Fibroblast of lung (primary cell): ENCODE measurements at regions not wholly inside any gene's neighbourhood (a gene's known extent, or its start where the extent isn't known, plus 50 kb on each side); places are given as distances from the start of the nearest gene placed in this dataset.

ENCODE experiments used
- DNase-seq, 2 donors: peaks; one replicate each; pipeline versions ENCODE4 v3.0.0 to v3.0.0-alpha.2; 2010; ENCODE audit warnings: low read depth in 2 of 2
- H2AFZ ChIP-seq: 2 replicates; pipeline ENCODE4 v1.5.1; 2012; ENCODE audit warnings: low read length, control low read depth, inconsistent platforms
- H3K27ac ChIP-seq: 2 replicates; pipeline ENCODE4 v1.5.1; 2011; ENCODE audit warnings: low read length, control low read depth; ENCODE audit not compliant: insufficient read depth
- H3K27me3 ChIP-seq: 2 replicates; pipeline ENCODE4 v1.5.1; 2011; ENCODE audit warnings: mild to moderate bottlenecking, low read length; ENCODE audit not compliant: control insufficient read depth, insufficient read depth
- H3K36me3 ChIP-seq: 2 replicates; pipeline ENCODE4 v1.5.1; 2011; ENCODE audit warnings: low read length; ENCODE audit not compliant: control insufficient read depth, insufficient read depth
- H3K4me1 ChIP-seq: 2 replicates; pipeline ENCODE4 v1.5.1; 2011; ENCODE audit warnings: low read length; ENCODE audit not compliant: control insufficient read depth, insufficient read depth; ENCODE audit errors: extremely low read depth
- H3K4me2 ChIP-seq: 2 replicates; pipeline ENCODE4 v1.5.1; 2011; ENCODE audit warnings: low read length, control low read depth; ENCODE audit not compliant: insufficient read depth; ENCODE audit errors: extremely low read depth
- H3K4me3 ChIP-seq, 4 experiments: fragments of 200-600 bp in 1 of 4; sonication (generic) in 1 of 4; replicated peaks in 1 of 4; 2 replicates each; pipeline ENCODE4 v1.5.1; 2011 to 2016; ENCODE audit warnings: low read length in 4 of 4, low read depth in 3 of 4, mild to moderate bottlenecking in 3 of 4, control low read depth in 2 of 4, inconsistent platforms in 1 of 4, mixed read lengths in 1 of 4; ENCODE audit not compliant: insufficient read depth in 1 of 4; ENCODE audit errors: control extremely low read depth in 1 of 4
- H3K79me2 ChIP-seq: 2 replicates; pipeline ENCODE4 v1.5.1; 2012; ENCODE audit warnings: mild to moderate bottlenecking, low read length, inconsistent platforms; ENCODE audit not compliant: control insufficient read depth, insufficient read depth
- H3K9ac ChIP-seq: 2 replicates; pipeline ENCODE4 v1.5.1; 2011; ENCODE audit warnings: mild to moderate bottlenecking, low read length, control low read depth; ENCODE audit not compliant: insufficient read depth
- H3K9me3 ChIP-seq: 2 replicates; pipeline ENCODE4 v1.5.1; 2012; ENCODE audit warnings: low read depth, low read length; ENCODE audit not compliant: control insufficient read depth, insufficient read depth
- H4K20me1 ChIP-seq: 2 replicates; pipeline ENCODE4 v1.5.1; 2011; ENCODE audit warnings: low read length; ENCODE audit not compliant: control insufficient read depth, insufficient read depth; ENCODE audit errors: extremely low read depth
- EZH2 ChIP-seq: IDR thresholded peaks from 2 replicates; pipeline ENCODE4 v1.5.1; 2012; ENCODE audit warnings: low read length, control low read depth, mild to moderate bottlenecking; ENCODE audit errors: missing control alignments
- TF ChIP-seq, protein P1 (sequence below), 2 donors: IDR thresholded peaks in 1 of 2; conservative IDR thresholded peaks in 1 of 2; 1 replicate in 1 of 2; 2 replicates in 1 of 2; pipeline ENCODE4 v1.5.1; 2011 to 2012; ENCODE audit warnings: low read length in 2 of 2, control low read depth in 1 of 2, inconsistent platforms in 1 of 2, low read depth in 1 of 2, mild to moderate bottlenecking in 1 of 2

DNA sequence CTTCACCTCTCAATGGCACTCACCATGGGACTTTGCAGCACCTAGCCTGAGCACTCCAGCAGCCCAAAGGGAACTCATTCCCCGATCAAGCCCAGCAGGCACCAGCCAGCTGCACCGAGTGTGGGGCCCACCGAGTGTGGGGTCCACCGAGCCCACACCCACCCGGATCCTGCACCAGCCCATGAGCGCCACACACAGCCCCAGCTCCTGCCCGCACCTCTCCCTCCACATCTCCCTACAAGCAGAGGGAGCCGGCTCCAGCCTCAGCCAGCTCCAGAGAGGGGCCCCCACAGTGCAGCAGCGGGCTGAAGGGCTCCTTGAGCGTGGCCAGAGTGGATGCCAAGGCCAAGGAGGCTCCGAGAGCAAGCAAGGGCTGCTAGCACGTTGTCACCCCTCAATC lies 1182.4 kb downstream of the HACE1 start:
- no peaks in the 10 kb centered on the region for H3K79me2 ChIP-seq
- H3K27me3 ChIP-seq, result no peaks in the 10 kb centered on the region
- no peak overlapping the region for H3K4me3 ChIP-seq
- TF ChIP-seq EZH2, result no peak
- TF ChIP-seq, protein P1, sequence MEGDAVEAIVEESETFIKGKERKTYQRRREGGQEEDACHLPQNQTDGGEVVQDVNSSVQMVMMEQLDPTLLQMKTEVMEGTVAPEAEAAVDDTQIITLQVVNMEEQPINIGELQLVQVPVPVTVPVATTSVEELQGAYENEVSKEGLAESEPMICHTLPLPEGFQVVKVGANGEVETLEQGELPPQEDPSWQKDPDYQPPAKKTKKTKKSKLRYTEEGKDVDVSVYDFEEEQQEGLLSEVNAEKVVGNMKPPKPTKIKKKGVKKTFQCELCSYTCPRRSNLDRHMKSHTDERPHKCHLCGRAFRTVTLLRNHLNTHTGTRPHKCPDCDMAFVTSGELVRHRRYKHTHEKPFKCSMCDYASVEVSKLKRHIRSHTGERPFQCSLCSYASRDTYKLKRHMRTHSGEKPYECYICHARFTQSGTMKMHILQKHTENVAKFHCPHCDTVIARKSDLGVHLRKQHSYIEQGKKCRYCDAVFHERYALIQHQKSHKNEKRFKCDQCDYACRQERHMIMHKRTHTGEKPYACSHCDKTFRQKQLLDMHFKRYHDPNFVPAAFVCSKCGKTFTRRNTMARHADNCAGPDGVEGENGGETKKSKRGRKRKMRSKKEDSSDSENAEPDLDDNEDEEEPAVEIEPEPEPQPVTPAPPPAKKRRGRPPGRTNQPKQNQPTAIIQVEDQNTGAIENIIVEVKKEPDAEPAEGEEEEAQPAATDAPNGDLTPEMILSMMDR (conservative IDR thresholded peaks at IDR 0.05 in 1 of 2, IDR thresholded peaks at IDR 0.05 in 1 of 2; ENCODE audit: low read depth in 1 of 2, low read length in 2 of 2), result no peak
- H3K4me1 ChIP-seq, result no peaks in the 10 kb centered on the region
- H3K9ac ChIP-seq, result no peak overlapping the region
- H3K27ac ChIP-seq, result no peak overlapping the region
- H3K36me3 ChIP-seq, result no peaks in the 10 kb centered on the region
- H3K9me3 ChIP-seq, result no peaks in the 10 kb centered on the region
- H2AFZ ChIP-seq, result no peak overlapping the region
- DNase-seq, result no peak
- no peak overlapping the region for H3K4me2 ChIP-seq
- H4K20me1 ChIP-seq, result no peaks in the 10 kb centered on the region

- no peak overlapping the region for H3K4me2 ChIP-seq
- no peak overlapping the region for H3K9ac ChIP-seq
- no peaks in the 10 kb centered on the region for H3K9me3 ChIP-seq
- no peak overlapping the region for H3K4me3 ChIP-seq
- DNase-seq, result no peak
- H3K27me3 ChIP-seq, result no peaks in the 10 kb centered on the region
- H4K20me1 ChIP-seq, result no peaks in the 10 kb centered on the region
- no peaks in the 10 kb centered on the region for H3K36me3 ChIP-seq
- H3K4me1 ChIP-seq, result no peaks in the 10 kb centered on the region
- TF ChIP-seq EZH2, result no peak
- TF ChIP-seq, protein P1 (conservative IDR thresholded peaks at IDR 0.05 in 1 of 2, IDR thresholded peaks at IDR 0.05 in 1 of 2; ENCODE audit: low read depth in 1 of 2, low read length in 2 of 2), result no peak
- H3K79me2 ChIP-seq, result no peaks in the 10 kb centered on the region
- no peak overlapping the region for H2AFZ ChIP-seq
- no peak overlapping the region for H3K27ac ChIP-seq
Observed at GRCh38 chr6:103675807-103676406, 1183.8 kb downstream of the HACE1 start.

GRCh38 chr6:103674790-103675189 lies 1184.9 kb downstream of the HACE1 start:
- Histone ChIP-seq H3K4me1 (no peaks in the 10 kb centered on the region), H4K20me1 (no peaks in the 10 kb centered on the region), H2AFZ (no peak overlapping the region), H3K79me2 (no peaks in the 10 kb centered on the region), H3K9ac (no peak overlapping the region), H3K4me3 (no peak overlapping the region), H3K27me3 (no peaks in the 10 kb centered on the region), H3K9me3 (no peaks in the 10 kb centered on the region), H3K27ac (no peak overlapping the region), H3K4me2 (no peak overlapping the region), H3K36me3 (no peaks in the 10 kb centered on the region)
- TF ChIP-seq EZH2, result no peak
- TF ChIP-seq, protein P1 (conservative IDR thresholded peaks at IDR 0.05 in 1 of 2, IDR thresholded peaks at IDR 0.05 in 1 of 2; ENCODE audit: low read depth in 1 of 2, low read length in 2 of 2), result no peak
- DNase-seq, result no peak
